ENCODE measurements at regions not wholly inside any gene's neighbourhood (a gene's known extent, or its start where the extent isn't known, plus 50 kb on each side); places are given as distances from the start of the nearest gene placed in this dataset.

DNA sequence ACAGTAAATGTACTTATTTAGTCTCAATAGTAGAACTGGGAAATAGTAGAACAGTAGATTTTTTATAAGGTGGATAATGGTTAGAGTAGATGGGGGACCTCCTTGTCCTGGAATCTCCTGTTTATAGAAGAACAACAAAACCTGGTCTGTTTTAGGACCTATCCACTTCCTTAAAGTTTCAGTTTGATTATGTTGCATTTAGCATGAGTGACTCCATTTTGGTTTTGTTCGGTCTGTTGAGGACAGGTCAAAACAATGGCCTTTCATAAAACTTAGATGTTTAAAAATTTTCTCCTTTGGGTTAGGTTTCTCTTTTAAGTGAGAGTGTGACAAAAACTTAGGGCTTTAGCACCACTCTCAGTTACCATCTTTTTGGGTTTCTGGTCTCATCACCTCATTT is 308.9 kb downstream of the BTG1 start:
- Mint-ChIP-seq H3K4me1 (ENCODE audit: insufficient read depth, unreplicated experiment) (no peaks in the 10 kb centered on the region), H3K27me3 (ENCODE audit: insufficient read depth, unreplicated experiment) (no peaks in the 10 kb centered on the region), H3K9me3 (ENCODE audit: unreplicated experiment) (no peaks in the 10 kb centered on the region), H3K36me3 (ENCODE audit: insufficient read depth, unreplicated experiment) (no peaks in the 10 kb centered on the region), H3K27ac (ENCODE audit: low read depth, unreplicated experiment) (no peak overlapping the region), H3K4me3 (ENCODE audit: unreplicated experiment) (no peak overlapping the region)
- DNase-seq (ENCODE audit: unreplicated experiment), result no peak
- intact Hi-C loops (cut with micrococcal nuclease), result no loop called here
- no TSS peak for BruUV-seq (replicated peaks)
- ChIA-PET CTCF (no interaction called here), POLR2A (no interaction called here)
- TF ChIP-seq, protein P1, sequence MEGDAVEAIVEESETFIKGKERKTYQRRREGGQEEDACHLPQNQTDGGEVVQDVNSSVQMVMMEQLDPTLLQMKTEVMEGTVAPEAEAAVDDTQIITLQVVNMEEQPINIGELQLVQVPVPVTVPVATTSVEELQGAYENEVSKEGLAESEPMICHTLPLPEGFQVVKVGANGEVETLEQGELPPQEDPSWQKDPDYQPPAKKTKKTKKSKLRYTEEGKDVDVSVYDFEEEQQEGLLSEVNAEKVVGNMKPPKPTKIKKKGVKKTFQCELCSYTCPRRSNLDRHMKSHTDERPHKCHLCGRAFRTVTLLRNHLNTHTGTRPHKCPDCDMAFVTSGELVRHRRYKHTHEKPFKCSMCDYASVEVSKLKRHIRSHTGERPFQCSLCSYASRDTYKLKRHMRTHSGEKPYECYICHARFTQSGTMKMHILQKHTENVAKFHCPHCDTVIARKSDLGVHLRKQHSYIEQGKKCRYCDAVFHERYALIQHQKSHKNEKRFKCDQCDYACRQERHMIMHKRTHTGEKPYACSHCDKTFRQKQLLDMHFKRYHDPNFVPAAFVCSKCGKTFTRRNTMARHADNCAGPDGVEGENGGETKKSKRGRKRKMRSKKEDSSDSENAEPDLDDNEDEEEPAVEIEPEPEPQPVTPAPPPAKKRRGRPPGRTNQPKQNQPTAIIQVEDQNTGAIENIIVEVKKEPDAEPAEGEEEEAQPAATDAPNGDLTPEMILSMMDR (IDR thresholded peaks at IDR 0.05; ENCODE audit: unreplicated experiment), result no peak

- Mint-ChIP-seq H3K4me1 (ENCODE audit: insufficient read depth, unreplicated experiment) (no peaks in the 10 kb centered on the region), H3K27ac (ENCODE audit: low read depth, unreplicated experiment) (no peak overlapping the region), H3K9me3 (ENCODE audit: unreplicated experiment) (no peaks in the 10 kb centered on the region), H3K4me3 (ENCODE audit: unreplicated experiment) (no peak overlapping the region), H3K36me3 (ENCODE audit: insufficient read depth, unreplicated experiment) (no peaks in the 10 kb centered on the region), H3K27me3 (ENCODE audit: insufficient read depth, unreplicated experiment) (no peaks in the 10 kb centered on the region)
- intact Hi-C loops (cut with micrococcal nuclease), result no loop called here
- TF ChIP-seq, protein P1 (IDR thresholded peaks at IDR 0.05; ENCODE audit: unreplicated experiment), result no peak
- no peak for DNase-seq (ENCODE audit: unreplicated experiment)
- POLR2A ChIA-PET, result no interaction called here
- BruUV-seq (replicated peaks), result no TSS peak
- CTCF ChIA-PET, result no interaction called here
These were observed 309.4 kb downstream of the BTG1 start for GRCh38 chr12:91836264-91836663.

GRCh38 chr12:91835693-91836092 is 310.0 kb downstream of the BTG1 start:
- no peaks in the 10 kb centered on the region for H3K27me3 Mint-ChIP-seq (ENCODE audit: insufficient read depth, unreplicated experiment)
- H3K9me3 Mint-ChIP-seq (ENCODE audit: unreplicated experiment), result no peaks in the 10 kb centered on the region
- no peaks in the 10 kb centered on the region for H3K4me1 Mint-ChIP-seq (ENCODE audit: insufficient read depth, unreplicated experiment)
- ChIA-PET CTCF (no interaction called here), POLR2A (interaction anchor here (0.9 to 1.3 kb wide), 2 partner anchors 17 to 18 kb away, joined by 3 to 4 read pairs; no protein-coding TSS in a partner anchor)
- H3K27ac Mint-ChIP-seq (ENCODE audit: low read depth, unreplicated experiment), result no peak overlapping the region
- BruUV-seq (replicated peaks), result no TSS peak
- TF ChIP-seq, protein P1 (IDR thresholded peaks at IDR 0.05; ENCODE audit: unreplicated experiment), result no peak
- intact Hi-C loops (cut with micrococcal nuclease), result no loop called here
- DNase-seq (ENCODE audit: unreplicated experiment), result no peak
- H3K36me3 Mint-ChIP-seq (ENCODE audit: insufficient read depth, unreplicated experiment), result no peaks in the 10 kb centered on the region
- H3K4me3 Mint-ChIP-seq (ENCODE audit: unreplicated experiment), result no peak overlapping the region

- Mint-ChIP-seq H3K27me3 (ENCODE audit: insufficient read depth, unreplicated experiment) (no peaks in the 10 kb centered on the region), H3K27ac (ENCODE audit: low read depth, unreplicated experiment) (no peak overlapping the region), H3K9me3 (ENCODE audit: unreplicated experiment) (no peaks in the 10 kb centered on the region), H3K4me3 (ENCODE audit: unreplicated experiment) (no peak overlapping the region), H3K4me1 (ENCODE audit: insufficient read depth, unreplicated experiment) (no peaks in the 10 kb centered on the region), H3K36me3 (ENCODE audit: insufficient read depth, unreplicated experiment) (no peaks in the 10 kb centered on the region)
- BruUV-seq (replicated peaks), result no TSS peak
- ChIA-PET POLR2A (interaction anchor here (2.3 kb wide), 1 partner anchor 20 kb away, joined by 6 read pairs; no protein-coding TSS in a partner anchor), CTCF (interaction anchor here (0.7 kb wide), 1 partner anchor 290 kb away, joined by 4 read pairs; no protein-coding TSS in a partner anchor)
- TF ChIP-seq, protein P1 (IDR thresholded peaks at IDR 0.05; ENCODE audit: unreplicated experiment), result no peak
- intact Hi-C loops (cut with micrococcal nuclease), result no loop called here
- no peak for DNase-seq (ENCODE audit: unreplicated experiment)
These were observed 311.8 kb downstream of the BTG1 start for GRCh38 chr12:91833780-91834359.

Data from MCF 10A (cell line).